ENCODE measurements at regions not wholly inside any gene's neighbourhood (a gene's known extent, or its start where the extent isn't known, plus 50 kb on each side); places are given as distances from the start of the nearest gene placed in this dataset.

DNA sequence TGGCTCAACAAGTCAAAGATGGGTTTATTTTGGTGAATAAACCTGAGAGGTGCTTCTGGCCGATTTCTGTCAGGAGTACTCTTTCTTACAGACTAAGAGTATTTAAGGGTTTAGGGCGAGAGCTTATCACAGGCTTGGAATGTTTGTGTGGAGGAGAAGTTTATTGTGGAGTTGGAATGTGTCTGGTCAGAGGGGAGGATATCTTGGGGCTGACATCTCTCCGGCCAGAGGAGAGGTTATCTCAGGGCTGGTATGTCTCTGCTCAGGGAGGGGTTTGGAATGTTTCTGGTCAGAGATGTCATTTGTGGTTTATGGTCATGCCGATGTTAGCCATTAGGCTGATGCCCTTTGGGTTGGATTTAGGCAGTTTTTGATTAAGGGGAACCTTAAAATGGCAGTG, 236.4 kb upstream of the EEF2KMT start:
- no peak overlapping the region for H3K4me3 ChIP-seq (ENCODE audit: control insufficient read depth in 2 of 3, extremely low read depth in 1 of 3, insufficient read depth in 2 of 3, low read depth in 1 of 3, low read length in 3 of 3)
- H3K27me3 ChIP-seq (ENCODE audit: control insufficient read depth, extremely low read depth, insufficient read depth, low read length): no peaks in the 10 kb centered on the region
- TF ChIP-seq EZH2 (IDR thresholded peaks at IDR 0.05; ENCODE audit: low read length): no peak
- TF ChIP-seq, protein P1, sequence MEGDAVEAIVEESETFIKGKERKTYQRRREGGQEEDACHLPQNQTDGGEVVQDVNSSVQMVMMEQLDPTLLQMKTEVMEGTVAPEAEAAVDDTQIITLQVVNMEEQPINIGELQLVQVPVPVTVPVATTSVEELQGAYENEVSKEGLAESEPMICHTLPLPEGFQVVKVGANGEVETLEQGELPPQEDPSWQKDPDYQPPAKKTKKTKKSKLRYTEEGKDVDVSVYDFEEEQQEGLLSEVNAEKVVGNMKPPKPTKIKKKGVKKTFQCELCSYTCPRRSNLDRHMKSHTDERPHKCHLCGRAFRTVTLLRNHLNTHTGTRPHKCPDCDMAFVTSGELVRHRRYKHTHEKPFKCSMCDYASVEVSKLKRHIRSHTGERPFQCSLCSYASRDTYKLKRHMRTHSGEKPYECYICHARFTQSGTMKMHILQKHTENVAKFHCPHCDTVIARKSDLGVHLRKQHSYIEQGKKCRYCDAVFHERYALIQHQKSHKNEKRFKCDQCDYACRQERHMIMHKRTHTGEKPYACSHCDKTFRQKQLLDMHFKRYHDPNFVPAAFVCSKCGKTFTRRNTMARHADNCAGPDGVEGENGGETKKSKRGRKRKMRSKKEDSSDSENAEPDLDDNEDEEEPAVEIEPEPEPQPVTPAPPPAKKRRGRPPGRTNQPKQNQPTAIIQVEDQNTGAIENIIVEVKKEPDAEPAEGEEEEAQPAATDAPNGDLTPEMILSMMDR (optimal IDR thresholded peaks at IDR 0.05 in 1 of 3, IDR thresholded peaks at IDR 0.05 in 1 of 3, conservative IDR thresholded peaks at IDR 0.05 in 1 of 3; ENCODE audit: extremely low read depth in 1 of 3, insufficient read depth in 2 of 3, low read length in 3 of 3): no peak
- no peaks in the 10 kb centered on the region for H3K4me1 ChIP-seq (ENCODE audit: control insufficient read depth, extremely low read depth, insufficient read depth, low read length)
- H3K27ac ChIP-seq (ENCODE audit: control insufficient read depth, insufficient read depth, low read length): no peak overlapping the region
- H3K9me3 ChIP-seq (ENCODE audit: control insufficient read depth, low read depth, low read length): peaks cover 2% of the 10 kb centered on the region
- no peaks in the 10 kb centered on the region for H3K9me1 ChIP-seq (ENCODE audit: control insufficient read depth, extremely low read depth, insufficient read depth, low read length)
- no peak overlapping the region for H3K9ac ChIP-seq (ENCODE audit: control insufficient read depth, extremely low read depth, insufficient read depth, low read length)
- no peak overlapping the region for H3K4me2 ChIP-seq (ENCODE audit: control insufficient read depth, extremely low read depth, insufficient read depth, low read depth, low read length)
- DNase-seq (ENCODE audit: low read depth, low spot score) (no peak), FAIRE-seq (no peak)
- H4K20me1 ChIP-seq (ENCODE audit: control insufficient read depth, extremely low read depth, insufficient read depth, low read length): no peaks in the 10 kb centered on the region
- no peaks in the 10 kb centered on the region for H3K36me3 ChIP-seq (ENCODE audit: control insufficient read depth in 2 of 2, extremely low read depth in 1 of 2, insufficient read depth in 2 of 2, low read length in 2 of 2)
- H3K79me2 ChIP-seq (ENCODE audit: control insufficient read depth, insufficient read depth, low read length): no peaks in the 10 kb centered on the region
- H2AFZ ChIP-seq (ENCODE audit: control insufficient read depth, low read length): no peak overlapping the region
- dilution Hi-C loops (cut with MboI; ENCODE audit: extremely low pct_ligation_motif_present, low sequenced_read_pairs): no loop called here

DNA sequence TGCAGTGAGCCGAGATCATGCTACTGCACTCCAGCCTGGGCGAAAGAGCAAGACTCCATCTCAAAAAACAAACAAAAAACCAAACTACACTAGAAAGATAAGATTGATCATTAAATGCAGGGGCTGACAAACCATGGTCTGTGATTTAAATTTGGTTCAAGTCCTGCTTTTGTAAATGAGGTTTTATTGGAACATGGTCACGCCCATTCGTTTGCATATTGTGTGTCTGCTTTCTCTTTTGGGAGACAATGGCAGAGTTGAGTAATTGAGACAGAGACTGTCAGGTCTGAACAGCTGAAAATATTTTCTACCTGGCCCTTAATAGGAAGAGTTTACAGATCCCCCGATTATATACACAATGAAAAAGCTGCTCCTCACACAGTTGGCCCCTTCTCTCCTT, 235.5 kb upstream of the EEF2KMT start:
- dilution Hi-C loops (cut with MboI; ENCODE audit: extremely low pct_ligation_motif_present, low sequenced_read_pairs): no loop called here
- no peaks in the 10 kb centered on the region for H3K79me2 ChIP-seq (ENCODE audit: control insufficient read depth, insufficient read depth, low read length)
- no peaks in the 10 kb centered on the region for H3K27me3 ChIP-seq (ENCODE audit: control insufficient read depth, extremely low read depth, insufficient read depth, low read length)
- no peak overlapping the region for H2AFZ ChIP-seq (ENCODE audit: control insufficient read depth, low read length)
- H3K9me3 ChIP-seq (ENCODE audit: control insufficient read depth, low read depth, low read length): peaks cover 2% of the 10 kb centered on the region
- H3K9me1 ChIP-seq (ENCODE audit: control insufficient read depth, extremely low read depth, insufficient read depth, low read length): no peaks in the 10 kb centered on the region
- H3K27ac ChIP-seq (ENCODE audit: control insufficient read depth, insufficient read depth, low read length): no peak overlapping the region
- H3K4me2 ChIP-seq (ENCODE audit: control insufficient read depth, extremely low read depth, insufficient read depth, low read depth, low read length): no peak overlapping the region
- TF ChIP-seq EZH2 (IDR thresholded peaks at IDR 0.05; ENCODE audit: low read length): no peak
- TF ChIP-seq, protein P1 (optimal IDR thresholded peaks at IDR 0.05 in 1 of 3, IDR thresholded peaks at IDR 0.05 in 1 of 3, conservative IDR thresholded peaks at IDR 0.05 in 1 of 3; ENCODE audit: extremely low read depth in 1 of 3, insufficient read depth in 2 of 3, low read length in 3 of 3): no peak
- no peaks in the 10 kb centered on the region for H3K36me3 ChIP-seq (ENCODE audit: control insufficient read depth in 2 of 2, extremely low read depth in 1 of 2, insufficient read depth in 2 of 2, low read length in 2 of 2)
- H3K9ac ChIP-seq (ENCODE audit: control insufficient read depth, extremely low read depth, insufficient read depth, low read length): no peak overlapping the region
- no peaks in the 10 kb centered on the region for H4K20me1 ChIP-seq (ENCODE audit: control insufficient read depth, extremely low read depth, insufficient read depth, low read length)
- no peak for FAIRE-seq
- H3K4me3 ChIP-seq (ENCODE audit: control insufficient read depth in 2 of 3, extremely low read depth in 1 of 3, insufficient read depth in 2 of 3, low read depth in 1 of 3, low read length in 3 of 3): no peak overlapping the region
- DNase-seq (ENCODE audit: low read depth, low spot score): no peak
- no peaks in the 10 kb centered on the region for H3K4me1 ChIP-seq (ENCODE audit: control insufficient read depth, extremely low read depth, insufficient read depth, low read length)

Data from keratinocyte (primary cell).